Mammary epithelial cell (primary cell): ENCODE measurements at regions not wholly inside any gene's neighbourhood (a gene's known extent, or its start where the extent isn't known, plus 50 kb on each side); places are given as distances from the start of the nearest gene placed in this dataset.

Experiments
- CTCF ChIP-seq, 2 donors: IDR thresholded peaks in 1 of 2; conservative IDR thresholded peaks in 1 of 2; 2 replicates each; pipeline ENCODE4 v1.5.1; 2011 to 2012; ENCODE audit warnings: inconsistent platforms in 2 of 2, low read length in 2 of 2, mild to moderate bottlenecking in 2 of 2, control low read depth in 1 of 2, low read depth in 1 of 2; ENCODE audit not compliant: insufficient read depth in 1 of 2; ENCODE audit errors: extremely low read depth in 1 of 2
- EZH2 ChIP-seq: IDR thresholded peaks from 2 replicates; pipeline ENCODE4 v1.6.1; 2012; ENCODE audit warnings: low read length, inconsistent platforms, borderline replicate concordance

GRCh38 chr12:11540615-11541310 is 108.7 kb upstream of the ETV6 start:
- TF ChIP-seq CTCF (conservative IDR thresholded peaks at IDR 0.05 in 1 of 2, IDR thresholded peaks at IDR 0.05 in 1 of 2; ENCODE audit: extremely low read depth in 1 of 2, insufficient read depth in 1 of 2, low read depth in 1 of 2, low read length in 2 of 2) (no peak), EZH2 (no peak)
